GM23338 (cell line): ENCODE measurements at regions not wholly inside any gene's neighbourhood (a gene's known extent, or its start where the extent isn't known, plus 50 kb on each side); places are given as distances from the start of the nearest gene placed in this dataset.

Source experiments
- ATAC-seq: fragments of 200-7000 bp; cut with Tn5 transposase; 3 replicates; pipeline ENCODE4 v1.9.1; 2020
- DNase-seq: peaks from one replicate; pipeline ENCODE4 v3.0.0-alpha.2; 2015; ENCODE audit warnings: low spot score
- H2AFZ ChIP-seq: fragments of 200-600 bp; sonication (generic); 2 replicates; pipeline ENCODE4 v1.8.0; 2016; ENCODE audit warnings: antibody characterized with exemption, mild to moderate bottlenecking, moderate library complexity
- H3F3A ChIP-seq: fragments of 200-600 bp; sonication (generic); replicated peaks from 2 replicates; pipeline ENCODE4 v1.8.0; 2017; ENCODE audit warnings: antibody characterized with exemption, mixed run types, low read depth
- H3K27ac ChIP-seq: fragments of 200-600 bp; sonication (generic); 2 replicates; pipeline ENCODE4 v1.6.1; 2016; ENCODE audit warnings: low read depth
- H3K27me3 ChIP-seq: fragments of 200-600 bp; sonication (generic); 2 replicates; pipeline ENCODE4 v1.8.0; 2016; ENCODE audit warnings: mild to moderate bottlenecking, mixed run types, moderate library complexity; ENCODE audit not compliant: insufficient read depth
- H3K36me3 ChIP-seq: fragments of 200-600 bp; sonication (generic); 2 replicates; pipeline ENCODE4 v1.8.0; 2016; ENCODE audit warnings: mild to moderate bottlenecking; ENCODE audit not compliant: insufficient read depth
- H3K4me1 ChIP-seq: fragments of 200-600 bp; sonication (generic); 2 replicates; pipeline ENCODE4 v1.8.0; 2016; ENCODE audit warnings: mild to moderate bottlenecking, moderate library complexity; ENCODE audit not compliant: insufficient read depth
- H3K4me2 ChIP-seq: fragments of 200-600 bp; sonication (generic); 2 replicates; pipeline ENCODE4 v1.7.1; 2017; ENCODE audit warnings: mixed run types
- H3K4me3 ChIP-seq: fragments of 200-600 bp; sonication (generic); 2 replicates; pipeline ENCODE4 v1.6.1; 2016; ENCODE audit warnings: mixed run types
- H3K79me2 ChIP-seq: fragments of 200-600 bp; sonication (generic); replicated peaks from 2 replicates; pipeline ENCODE4 v1.8.0; 2017; ENCODE audit warnings: mild to moderate bottlenecking; ENCODE audit not compliant: insufficient read depth
- H3K9me2 ChIP-seq: fragments of 200-600 bp; sonication (generic); 2 replicates; pipeline ENCODE4 v1.8.0; 2017; ENCODE audit not compliant: insufficient read depth
- H4K20me1 ChIP-seq: fragments of 200-600 bp; sonication (generic); replicated peaks from 2 replicates; pipeline ENCODE4 v1.8.0; 2017; ENCODE audit warnings: mild to moderate bottlenecking; ENCODE audit not compliant: insufficient read depth
- H3K27ac Mint-ChIP-seq: 2 replicates; pipeline ENCODE4 v1.8.0; 2020; ENCODE audit warnings: inconsistent platforms, mild to moderate bottlenecking, moderate library complexity, mixed read lengths
- H3K27me3 Mint-ChIP-seq: 3 replicates; pipeline ENCODE4 v1.8.0; 2022; ENCODE audit warnings: low read depth, mild to moderate bottlenecking, moderate library complexity, mixed read lengths, inconsistent platforms; ENCODE audit not compliant: insufficient read depth, poor library complexity
- H3K36me3 Mint-ChIP-seq: 3 replicates; pipeline ENCODE4 v1.8.0; 2021; ENCODE audit warnings: low read depth, mild to moderate bottlenecking, inconsistent platforms, moderate library complexity, mixed read lengths
- H3K4me1 Mint-ChIP-seq: 3 replicates; pipeline ENCODE4 v1.8.0; 2020; ENCODE audit warnings: mild to moderate bottlenecking, inconsistent platforms, mixed read lengths
- H3K4me3 Mint-ChIP-seq: 3 replicates; pipeline ENCODE4 v1.8.0; 2021; ENCODE audit warnings: moderate library complexity, mild to moderate bottlenecking, inconsistent platforms, mixed read lengths
- H3K9me3 Mint-ChIP-seq: 3 replicates; pipeline ENCODE4 v1.8.0; 2020; ENCODE audit warnings: moderate library complexity, mild to moderate bottlenecking, inconsistent platforms, mixed read lengths
- CREB1 ChIP-seq: fragments of 250-450 bp; sonication (Bioruptor Pico); IDR thresholded peaks from 2 replicates; pipeline ENCODE4 v1.5.0; 2020; ENCODE audit warnings: low read depth, mild to moderate bottlenecking, moderate library complexity
- ETS1 ChIP-seq: IDR thresholded peaks from 2 replicates; pipeline ENCODE4 v1.6.1; 2016; ENCODE audit warnings: antibody characterized with exemption
- EZH2 ChIP-seq: fragments of 200-600 bp; sonication (generic); IDR thresholded peaks from one replicate; pipeline ENCODE4 v1.8.0; 2017; ENCODE audit warnings: antibody characterized with exemption, mild to moderate bottlenecking, low read depth; ENCODE audit not compliant: unreplicated experiment
- JUNB ChIP-seq: IDR thresholded peaks from one replicate; pipeline ENCODE4 v1.6.1; 2016; ENCODE audit warnings: antibody characterized with exemption; ENCODE audit not compliant: unreplicated experiment
- REST ChIP-seq: IDR thresholded peaks from one replicate; pipeline ENCODE4 v1.6.1; 2018; ENCODE audit warnings: antibody characterized with exemption; ENCODE audit not compliant: unreplicated experiment
- ZNF462 ChIP-seq: fragments of 250-450 bp; sonication (Bioruptor Pico); IDR thresholded peaks from 2 replicates; pipeline ENCODE4 v1.5.0; 2020; ENCODE audit warnings: mild to moderate bottlenecking, moderate library complexity

- no peak for TF ChIP-seq ZNF462 (CRISPR knock-in tag)
Observed at GRCh38 chr13:60642552-60642951, 245.5 kb downstream of the TDRD3 start (continued).

- no peak for ATAC-seq
- H3K27me3 Mint-ChIP-seq: no peaks in the 10 kb centered on the region
- no peak overlapping the region for H3K4me3 Mint-ChIP-seq
- H3K4me1 Mint-ChIP-seq: peaks cover 10% of the 10 kb centered on the region
- Histone ChIP-seq H3K27me3 (no peaks in the 10 kb centered on the region), H3K36me3 (no peaks in the 10 kb centered on the region), H2AFZ (no peak overlapping the region), H3K79me2 (no peaks in the 10 kb centered on the region), H4K20me1 (no peaks in the 10 kb centered on the region), H3K9me2 (no peaks in the 10 kb centered on the region; the same call in 1 of the 2 replicates), H3K27ac (no peak overlapping the region), H3K4me1 (no peaks in the 10 kb centered on the region), H3F3A (no peaks in the 10 kb centered on the region), H3K4me3 (no peak overlapping the region), H3K4me2 (no peak overlapping the region)
- H3K9me3 Mint-ChIP-seq: no peaks in the 10 kb centered on the region
- no peaks in the 10 kb centered on the region for H3K36me3 Mint-ChIP-seq
- peak; percentile 16 for DNase-seq
- no peak overlapping the region for H3K27ac Mint-ChIP-seq
- TF ChIP-seq REST (no peak), JUNB (no peak), EZH2 (no peak), CREB1 (CRISPR knock-in tag) (no peak), ETS1 (no peak)
Observed at GRCh38 chr13:60629158-60629557, 232.1 kb downstream of the TDRD3 start.
